IMR-90 (cell line): ENCODE measurements at regions not wholly inside any gene's neighbourhood (a gene's known extent, or its start where the extent isn't known, plus 50 kb on each side); places are given as distances from the start of the nearest gene placed in this dataset.

Experiments
- ATAC-seq: fragments of 200-7000 bp; cut with Tn5 transposase; 2 replicates; pipeline ENCODE4 v1.9.1; 2020; ENCODE audit warnings: low read depth, mild to moderate bottlenecking, moderate library complexity
- BruUV-seq: library from RNA; stranded (reverse); fragments of 400-500 nt; replicated peaks from 2 replicates; lab custom pipeline; 2021; lab: Mats Ljungman, UMichigan
- CTCF ChIA-PET: fragments of 300-600 bp; formaldehyde crosslinking; extraction: SDS; loops from one replicate; lab custom pipeline; 2021; ENCODE audit warnings: antibody characterized with exemption; lab: Yijun Ruan, JAX
- POLR2A ChIA-PET: fragments of 300-600 bp; sonication (Branson Sonifier 250); formaldehyde crosslinking; loops from one replicate; lab custom pipeline; 2022; ENCODE audit warnings: antibody characterized with exemption; ENCODE audit not compliant: unreplicated experiment; lab: Charles Lee
- DNase-seq: peaks from one replicate; pipeline ENCODE4 v3.0.0; 2013
- H2AFZ ChIP-seq: replicated peaks from 2 replicates; pipeline ENCODE3; 2013; ENCODE audit warnings: low read length, mild to moderate bottlenecking; ENCODE audit not compliant: poor library complexity
- H2AK5ac ChIP-seq: 2 replicates; pipeline ENCODE4 v1.6.1; 2013; ENCODE audit warnings: low read depth, low read length, inconsistent platforms
- H2AK9ac ChIP-seq: replicated peaks from 2 replicates; pipeline ENCODE3; 2013; ENCODE audit warnings: mild to moderate bottlenecking, low read depth, low read length, moderate library complexity; ENCODE audit not compliant: poor library complexity
- H2BK120ac ChIP-seq: 2 replicates; pipeline ENCODE4 v1.6.1; 2013; ENCODE audit warnings: low read depth, low read length, inconsistent platforms
- H2BK15ac ChIP-seq: 3 replicates; pipeline ENCODE4 v1.6.1; 2013; ENCODE audit warnings: low read depth, low read length, inconsistent platforms
- H2BK20ac ChIP-seq: 2 replicates; pipeline ENCODE4 v1.6.1; 2013; ENCODE audit warnings: low read depth, mild to moderate bottlenecking, inconsistent platforms, low read length, moderate library complexity
- H2BK5ac ChIP-seq: 2 replicates; pipeline ENCODE4 v1.6.1; 2013; ENCODE audit warnings: mild to moderate bottlenecking, low read depth, low read length, inconsistent platforms; ENCODE audit not compliant: poor library complexity, severe bottlenecking
- H3K14ac ChIP-seq: replicated peaks from 2 replicates; pipeline ENCODE4 v1.6.1; 2013; ENCODE audit warnings: low read depth, low read length, inconsistent platforms
- H3K18ac ChIP-seq: 2 replicates; pipeline ENCODE4 v1.6.1; 2013; ENCODE audit warnings: low read depth, low read length, control low read depth
- H3K23ac ChIP-seq: 2 replicates; pipeline ENCODE4 v1.6.1; 2013; ENCODE audit warnings: low read depth, low read length, inconsistent platforms
- H3K27ac ChIP-seq: 2 replicates; pipeline ENCODE4 v1.5.1; 2013; ENCODE audit warnings: mild to moderate bottlenecking, control low read depth, low read length; ENCODE audit not compliant: insufficient read depth
- H3K27me3 ChIP-seq: 2 replicates; pipeline ENCODE4 v1.6.1; 2013; ENCODE audit warnings: low read length; ENCODE audit not compliant: control insufficient read depth, insufficient read depth
- H3K36me3 ChIP-seq: 2 replicates; pipeline ENCODE4 v1.6.1; 2013; ENCODE audit warnings: low read length, mixed read lengths; ENCODE audit not compliant: control insufficient read depth, insufficient read depth
- H3K4ac ChIP-seq: 2 replicates; pipeline ENCODE4 v1.6.1; 2013; ENCODE audit warnings: low read depth, low read length, inconsistent platforms
- H3K4me1 ChIP-seq: 2 replicates; pipeline ENCODE4 v1.6.1; 2013; ENCODE audit warnings: low read length, mixed read lengths; ENCODE audit not compliant: control insufficient read depth, insufficient read depth
- H3K4me2 ChIP-seq: 2 replicates; pipeline ENCODE4 v1.6.1; 2013; ENCODE audit warnings: low read depth, mild to moderate bottlenecking, control low read depth, low read length, moderate library complexity
- H3K4me3 ChIP-seq: 2 replicates; pipeline ENCODE4 v1.5.1; 2013; ENCODE audit warnings: low read depth, mild to moderate bottlenecking, control low read depth, low read length, moderate library complexity; ENCODE audit not compliant: insufficient read depth
- H3K56ac ChIP-seq: 2 replicates; pipeline ENCODE4 v1.6.1; 2013; ENCODE audit warnings: low read length, inconsistent platforms; ENCODE audit not compliant: insufficient read depth; ENCODE audit errors: extremely low read depth
- H3K79me1 ChIP-seq, 2 experiments: 2 replicates each; pipeline ENCODE4 v1.6.1; 2013; ENCODE audit warnings: low read length in 2 of 2, inconsistent platforms in 1 of 2, low read depth in 1 of 2
- H3K9ac ChIP-seq: 2 replicates; pipeline ENCODE4 v1.6.1; 2013; ENCODE audit warnings: low read depth, low read length, control low read depth
- H3K9me1 ChIP-seq: 2 replicates; pipeline ENCODE4 v1.6.1; 2013; ENCODE audit warnings: low read length, inconsistent platforms; ENCODE audit not compliant: insufficient read depth
- H3K9me3 ChIP-seq: 2 replicates; pipeline ENCODE4 v1.6.1; 2013; ENCODE audit warnings: low read length; ENCODE audit not compliant: control insufficient read depth, insufficient read depth
- H4K20me1 ChIP-seq: 2 replicates; pipeline ENCODE4 v1.6.1; 2013; ENCODE audit warnings: low read length, inconsistent platforms; ENCODE audit not compliant: insufficient read depth
- H4K5ac ChIP-seq: 2 replicates; pipeline ENCODE4 v1.6.1; 2013; ENCODE audit warnings: mild to moderate bottlenecking, low read depth, low read length, control low read depth
- H4K8ac ChIP-seq, 2 experiments: 2 replicates each; pipeline ENCODE4 v1.6.1; 2013; ENCODE audit warnings: low read depth in 2 of 2, low read length in 2 of 2, control low read depth in 1 of 2, inconsistent platforms in 1 of 2
- H4K91ac ChIP-seq: 2 replicates; pipeline ENCODE4 v1.6.1; 2013; ENCODE audit warnings: low read depth, low read length, inconsistent platforms; ENCODE audit not compliant: insufficient read depth
- BHLHE40 ChIP-seq: fragments of 150-350 bp; IDR thresholded peaks from 2 replicates; pipeline ENCODE4 v1.6.1; 2016; ENCODE audit warnings: mild to moderate bottlenecking, low read depth, low read length
- CEBPB ChIP-seq: IDR thresholded peaks from 2 replicates; pipeline ENCODE4 v1.6.1; 2012; ENCODE audit warnings: low read depth, low read length, improper control_type of control experiment
- CTCF ChIP-seq: conservative IDR thresholded peaks from 2 replicates; pipeline ENCODE4 v1.5.1; 2012; ENCODE audit warnings: mild to moderate bottlenecking, low read depth, low read length, improper control_type of control experiment
- ELK1 ChIP-seq: fragments of 150-350 bp; IDR thresholded peaks from 2 replicates; pipeline ENCODE4 v1.6.1; 2016; ENCODE audit warnings: low read depth, mild to moderate bottlenecking, low read length, moderate library complexity, borderline replicate concordance
- FOS ChIP-seq: fragments of 150-350 bp; IDR thresholded peaks from 2 replicates; pipeline ENCODE4 v1.6.1; 2016; ENCODE audit warnings: low read depth, low read length
- MAFK ChIP-seq: IDR thresholded peaks from 2 replicates; pipeline ENCODE4 v1.6.1; 2012; ENCODE audit warnings: low read depth, low read length, improper control_type of control experiment
- MAZ ChIP-seq: IDR thresholded peaks from 2 replicates; pipeline ENCODE4 v1.6.1; 2012; ENCODE audit warnings: low read depth, mild to moderate bottlenecking, low read length, improper control_type of control experiment, moderate library complexity, borderline replicate concordance
- MXI1 ChIP-seq: IDR thresholded peaks from 2 replicates; pipeline ENCODE4 v1.6.1; 2012; ENCODE audit warnings: low read depth, mild to moderate bottlenecking, low read length, moderate library complexity, borderline replicate concordance
- NFE2L2 ChIP-seq: fragments of 150-350 bp; IDR thresholded peaks from 2 replicates; pipeline ENCODE4 v1.6.1; 2016; ENCODE audit warnings: low read depth, mild to moderate bottlenecking, low read length
- POLR2A ChIP-seq: IDR thresholded peaks from 2 replicates; pipeline ENCODE4 v1.6.1; 2012; ENCODE audit warnings: mild to moderate bottlenecking, low read depth, low read length
- RAD21 ChIP-seq: IDR thresholded peaks from 2 replicates; pipeline ENCODE4 v1.6.1; 2012; ENCODE audit warnings: low read length, improper control_type of control experiment
- RCOR1 ChIP-seq: IDR thresholded peaks from 2 replicates; pipeline ENCODE4 v1.6.1; 2012; ENCODE audit warnings: mild to moderate bottlenecking, low read length, improper control_type of control experiment; ENCODE audit not compliant: insufficient replicate concordance
- RFX5 ChIP-seq: IDR thresholded peaks from 2 replicates; pipeline ENCODE4 v1.8.0; 2012; ENCODE audit warnings: low read depth, mild to moderate bottlenecking, low read length, moderate library complexity
- SMC3 ChIP-seq: fragments of 150-350 bp; IDR thresholded peaks from 2 replicates; pipeline ENCODE4 v1.6.1; 2016; ENCODE audit warnings: low read depth, mild to moderate bottlenecking, antibody characterized with exemption, low read length, moderate library complexity
- USF2 ChIP-seq: fragments of 150-350 bp; IDR thresholded peaks from 2 replicates; pipeline ENCODE4 v1.6.1; 2017; ENCODE audit warnings: mild to moderate bottlenecking, antibody characterized with exemption, low read length, low read depth
- WGBS, 2 experiments: methylation state at CpG; one replicate each; pipeline versions ENCODE4 v1.1.5 to v1.1.7; 2013; ENCODE audit warnings: missing lambda C conversion rate in 2 of 2; ENCODE audit not compliant: insufficient read length in 1 of 2; ENCODE audit errors: extremely low coverage in 2 of 2; 5-methylcytosine and 5-hydroxymethylcytosine counted together
- dilution Hi-C: fragments of 300-500 bp; cut with HindIII; formaldehyde crosslinking; loops from one replicate; pipeline ENCODE4 v1.14.3; 2018; ENCODE audit warnings: low sequenced_read_pairs; ENCODE audit not compliant: unreplicated experiment
- in situ Hi-C: fragments of 300-500 bp; cut with MboI; formaldehyde crosslinking; loops from 3 replicates; pipeline ENCODE4 v1.14.3; 2019; ENCODE audit warnings: low sequenced_read_pairs, inconsistent platforms, mixed read lengths
- intact Hi-C: fragments of 100-400 bp; cut with micrococcal nuclease; formaldehyde crosslinking; loops from 2 replicates; pipeline ENCODE4 v1.10.0; 2022

GRCh38 chr3:35292568-35292967, 346.8 kb upstream of the ARPP21 start:
- intact Hi-C loops (no loop called here), in situ Hi-C loops (no loop called here)

More at GRCh38 chr3:35292568-35292967, 346.8 kb upstream of the ARPP21 start:
- Histone ChIP-seq H3K9me3 (peaks cover 7% of the 10 kb centered on the region), H2BK20ac (no peak overlapping the region), H2AK9ac (no peak overlapping the region), H3K27me3 (no peaks in the 10 kb centered on the region), H3K9me1 (no peaks in the 10 kb centered on the region), H2BK15ac (no peak overlapping the region), H2BK5ac (no peak overlapping the region), H3K56ac (no peak overlapping the region), H4K5ac (no peak overlapping the region), H4K8ac (no peak overlapping the region), H2AK5ac (no peak overlapping the region), H3K79me1 (no peaks in the 10 kb centered on the region), H4K20me1 (no peaks in the 10 kb centered on the region), H3K14ac (no peak overlapping the region), H3K4me1 (no peaks in the 10 kb centered on the region), H3K23ac (no peak overlapping the region), H2BK120ac (no peak overlapping the region), H3K36me3 (no peaks in the 10 kb centered on the region), H4K91ac (no peak overlapping the region), H3K27ac (no peak overlapping the region), H3K9ac (no peak overlapping the region), H3K4me3 (no peak overlapping the region), H2AFZ (no peak overlapping the region), H3K4me2 (no peak overlapping the region), H3K18ac (no peak overlapping the region), H3K4ac (no peak overlapping the region)
- WGBS, 2 experiments: no CpG with 5 or more reads among the region's 3 CpGs
- ATAC-seq (no peak), DNase-seq (no peak)
- CTCF ChIA-PET: no interaction called here
- POLR2A ChIA-PET: no interaction called here
- no TSS peak for BruUV-seq
- TF ChIP-seq MAZ (no peak), CEBPB (no peak), NFE2L2 (no peak), USF2 (no peak), FOS (no peak), BHLHE40 (no peak), SMC3 (no peak), RAD21 (no peak), MAFK (no peak), ELK1 (no peak), RFX5 (no peak), CTCF (no peak), POLR2A (no peak), MXI1 (no peak), RCOR1 (no peak)
- dilution Hi-C loops: no loop called here
